HEK293 (cell line): ENCODE measurements at regions not wholly inside any gene's neighbourhood (a gene's known extent, or its start where the extent isn't known, plus 50 kb on each side); places are given as distances from the start of the nearest gene placed in this dataset.

Experiments
- ATF2 ChIP-seq: fragments of 450-650 bp; formaldehyde crosslinking; IDR thresholded peaks from 2 replicates; pipeline ENCODE4 v1.5.1; 2016; ENCODE audit warnings: missing biosample characterization, missing genetic modification characterization, low read depth
- CTCF ChIP-seq: fragments of 450-650 bp; formaldehyde crosslinking; IDR thresholded peaks from 2 replicates; pipeline ENCODE4 v1.5.1; 2016; ENCODE audit warnings: missing biosample characterization, missing genetic modification characterization
- REST ChIP-seq: fragments of 450-650 bp; formaldehyde crosslinking; IDR thresholded peaks from 2 replicates; pipeline ENCODE4 v1.5.1; 2016; ENCODE audit warnings: missing biosample characterization, missing genetic modification characterization
- ZBTB8A ChIP-seq: fragments of 450-650 bp; formaldehyde crosslinking; IDR thresholded peaks from 2 replicates; pipeline ENCODE4 v1.5.1; 2016; ENCODE audit warnings: missing biosample characterization, missing genetic modification characterization
- ZNF133 ChIP-seq: fragments of 450-650 bp; formaldehyde crosslinking; IDR thresholded peaks from 2 replicates; pipeline ENCODE4 v1.5.1; 2016; ENCODE audit warnings: missing biosample characterization, missing genetic modification characterization
- ZNF175 ChIP-seq: fragments of 450-650 bp; formaldehyde crosslinking; IDR thresholded peaks from 2 replicates; pipeline ENCODE4 v1.5.1; 2016; ENCODE audit warnings: missing biosample characterization, missing genetic modification characterization

- TF ChIP-seq CTCF (tag by site-specific recombination), result no peak
- no peak for TF ChIP-seq ZNF133
- TF ChIP-seq ZBTB8A (tag by site-specific recombination), result no peak
- TF ChIP-seq REST, result no peak
- no peak for TF ChIP-seq ZNF175 (tag by site-specific recombination)
- no peak for TF ChIP-seq ATF2 (tag by site-specific recombination)
Measured at GRCh38 chr10:130740166-130740565, 571.4 kb downstream of the TCERG1L start.
